Pons (tissue), 1 donor: ENCODE measurements at regions not wholly inside any gene's neighbourhood (a gene's known extent, or its start where the extent isn't known, plus 50 kb on each side); places are given as distances from the start of the nearest gene placed in this dataset.
A peak's percentile ranks its signal among the peaks of the same experiment; 100 is the strongest.

Source experiments
- DNase-seq: peaks from one replicate; pipeline ENCODE4 v3.0.0-alpha.2; 2016; ENCODE audit warnings: low spot score

GRCh38 chr5:6236170-6236793 is 142.1 kb downstream of the MED10 start:
- no peak for DNase-seq

GRCh38 chr5:6235726-6236125 is 142.6 kb downstream of the MED10 start:
- no peak for DNase-seq

GRCh38 chr5:6228257-6229250 is 149.8 kb downstream of the MED10 start:
- no peak for DNase-seq

DNA sequence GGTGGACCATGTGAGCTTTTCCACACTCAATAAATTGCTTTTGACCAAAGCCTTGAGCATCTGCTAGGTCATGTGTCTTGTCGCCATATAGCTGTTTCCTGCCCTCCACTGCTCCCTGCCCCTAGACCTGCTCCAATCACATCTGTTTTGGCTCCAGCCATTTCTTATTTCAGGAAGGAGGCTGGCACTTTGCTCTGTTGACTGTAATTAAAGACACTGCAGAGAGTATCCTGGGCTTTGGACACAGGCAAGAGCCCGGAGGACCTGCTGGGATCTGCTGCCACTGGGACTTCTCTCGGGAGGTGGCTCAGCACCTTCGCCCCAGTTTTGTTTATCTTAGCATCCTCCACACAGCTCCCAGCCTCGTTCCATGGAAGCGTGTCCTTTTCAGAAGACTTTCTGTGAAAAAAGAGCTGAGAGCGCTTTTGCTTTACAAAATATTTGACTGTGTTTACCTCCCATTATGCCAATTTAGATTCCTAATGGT is 153.2 kb downstream of the MED10 start:
- DNase-seq: no peak

DNA sequence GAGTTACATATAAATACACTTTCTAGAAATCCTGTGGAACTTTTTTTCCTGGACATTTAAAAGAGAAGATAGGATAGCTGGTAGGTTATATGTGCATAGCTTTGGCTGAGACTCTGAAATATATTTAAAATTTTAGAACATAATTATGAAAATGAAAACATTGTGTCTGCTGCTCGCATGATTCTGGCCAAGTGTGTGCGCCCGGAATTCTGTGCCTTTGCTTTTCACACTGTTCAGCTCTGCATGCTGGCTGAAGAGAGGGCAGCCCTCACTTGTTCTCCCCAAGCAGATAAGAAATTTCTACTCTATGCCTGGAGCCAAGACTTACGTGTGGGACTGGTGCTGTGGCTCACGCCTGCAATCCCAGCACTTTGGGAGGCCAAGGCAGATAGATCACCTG is 153.9 kb downstream of the MED10 start:
- no peak for DNase-seq

GRCh38 chr5:6222899-6223298 is 155.4 kb downstream of the MED10 start:
- no peak for DNase-seq

GRCh38 chr5:6222121-6222520 is 156.2 kb downstream of the MED10 start:
- no peak for DNase-seq

DNA sequence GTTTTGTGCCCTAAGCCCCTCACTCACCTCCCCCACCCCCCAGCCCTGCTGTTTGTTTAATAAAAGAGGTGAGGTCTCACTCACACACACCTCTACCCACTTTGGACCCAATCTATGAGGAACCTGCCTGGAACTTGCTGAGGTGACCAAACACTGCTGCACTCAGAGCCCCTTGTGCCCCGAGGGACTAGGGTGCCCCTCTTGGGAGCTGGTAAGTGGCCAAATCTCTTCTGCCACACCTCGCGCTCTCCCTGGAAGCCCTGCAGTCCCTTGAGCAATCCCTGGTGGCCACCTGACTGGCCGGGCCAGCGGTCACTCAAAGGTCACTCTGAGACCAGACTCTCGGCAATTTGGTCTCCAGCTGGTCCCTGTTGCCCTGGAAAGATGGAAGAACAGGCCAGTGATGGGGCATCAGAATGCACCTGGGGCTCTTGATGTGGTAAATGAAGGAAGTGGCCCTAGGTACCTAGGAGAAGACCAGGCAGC is 157.2 kb downstream of the MED10 start:
- no peak for DNase-seq

DNA sequence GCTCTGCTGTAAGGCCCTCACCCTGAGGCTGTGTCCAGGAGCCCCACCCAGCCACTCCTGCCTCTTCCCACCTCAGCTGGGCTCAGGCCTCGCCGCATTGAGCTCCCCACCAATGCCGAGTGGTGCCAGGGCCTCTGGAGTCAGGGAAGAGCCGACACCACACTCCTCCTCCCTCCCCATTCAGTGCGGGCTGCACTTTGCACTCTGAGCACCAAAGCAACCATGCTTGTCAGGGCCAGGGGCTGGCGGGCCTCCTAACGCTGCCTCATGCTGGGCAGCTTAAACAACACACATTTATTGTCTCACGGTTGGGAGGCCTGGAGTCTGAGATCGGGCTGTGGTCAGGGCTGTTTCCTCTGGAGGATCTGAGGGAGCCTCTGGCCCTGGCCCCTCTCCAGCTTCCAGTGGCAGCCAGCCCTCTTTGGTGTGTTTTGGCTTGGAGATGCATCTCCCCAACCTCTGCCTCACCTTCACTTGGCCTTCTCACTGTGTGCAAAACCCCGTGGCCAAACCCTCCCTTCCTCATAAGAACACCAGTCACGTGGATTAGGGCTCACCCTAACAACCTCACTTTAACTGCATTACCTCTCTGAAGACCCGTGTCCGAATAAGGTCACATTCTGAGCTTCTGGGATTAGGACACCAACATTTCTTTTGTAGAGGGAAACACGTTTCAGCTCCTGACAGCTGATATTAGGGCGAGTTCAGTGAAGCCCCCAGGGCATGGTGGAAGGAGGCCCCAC is 157.8 kb downstream of the MED10 start:
- DNase-seq: no peak

- DNase-seq: no peak
Measured at GRCh38 chr5:6218517-6218916, 159.8 kb downstream of the MED10 start.

DNA sequence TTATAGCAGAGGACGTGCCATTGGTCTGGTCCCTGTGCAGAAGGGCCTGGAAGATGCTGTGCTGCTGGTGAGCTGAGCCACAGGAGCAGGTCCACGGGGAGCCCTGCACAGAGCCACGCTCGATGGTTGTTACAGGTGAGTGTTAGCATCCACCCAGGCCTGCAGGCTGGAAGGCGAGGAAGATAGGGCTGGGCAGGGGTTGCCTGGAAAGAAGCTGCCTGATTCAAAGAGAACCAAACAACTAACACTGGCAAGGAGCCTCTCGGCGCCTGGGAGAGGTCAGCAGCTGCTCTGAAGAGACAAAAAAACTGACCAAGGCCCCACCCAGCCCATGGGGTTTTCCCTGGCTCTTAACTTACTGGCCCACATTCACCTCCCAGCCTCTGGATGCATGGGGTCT is 160.2 kb downstream of the MED10 start:
- no peak for DNase-seq

- DNase-seq: no peak
Measured at GRCh38 chr5:6216471-6217075, 161.8 kb downstream of the MED10 start.

GRCh38 chr5:6215891-6216290 is 162.5 kb downstream of the MED10 start:
- no peak for DNase-seq

GRCh38 chr5:6212244-6212643 is 166.1 kb downstream of the MED10 start:
- DNase-seq: no peak

- DNase-seq: peak; percentile 12
Measured at GRCh38 chr5:6206501-6206900, 171.8 kb downstream of the MED10 start.

- no peak for DNase-seq
Measured at GRCh38 chr5:6202968-6203365, 175.4 kb downstream of the MED10 start.

- no peak for DNase-seq
Measured at GRCh38 chr5:6202149-6202967, 176.0 kb downstream of the MED10 start.

GRCh38 chr5:6201631-6202030 is 176.7 kb downstream of the MED10 start:
- DNase-seq: no peak

- no peak for DNase-seq
Measured at GRCh38 chr5:6198531-6198930, 179.8 kb downstream of the MED10 start.

DNA sequence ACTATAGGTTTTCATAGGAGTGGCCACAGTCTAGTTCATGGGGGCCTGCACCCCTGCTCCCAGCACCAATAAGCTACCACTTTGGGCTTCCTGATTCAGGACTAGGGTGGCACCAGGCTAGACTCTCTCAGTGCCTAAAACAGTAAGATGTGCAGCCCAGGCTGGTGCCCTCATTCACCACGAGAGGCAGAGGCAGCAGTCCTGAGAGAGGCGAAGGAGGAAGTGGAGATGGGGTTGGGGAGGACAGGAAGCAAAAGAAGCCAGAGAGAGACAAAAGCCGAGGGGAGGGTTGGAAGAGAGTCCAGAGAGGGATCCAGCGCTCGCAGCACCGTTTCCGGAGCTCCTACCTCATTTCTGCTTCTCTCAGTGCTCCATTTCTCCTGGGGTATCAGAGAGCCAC is 180.9 kb downstream of the MED10 start:
- no peak for DNase-seq
